AG09309 (cell line): ENCODE measurements at regions not wholly inside any gene's neighbourhood (a gene's known extent, or its start where the extent isn't known, plus 50 kb on each side); places are given as distances from the start of the nearest gene placed in this dataset.

Experiments used
- DNase-seq: peaks from one replicate; pipeline ENCODE4 v3.0.0-alpha.2; 2010; ENCODE audit warnings: low read depth
- H3K4me3 ChIP-seq: 2 replicates; pipeline ENCODE4 v1.5.1; 2011; ENCODE audit warnings: mild to moderate bottlenecking, low read depth, low read length, moderate library complexity; ENCODE audit not compliant: control insufficient read depth
- TF ChIP-seq, protein P1 (sequence below): IDR thresholded peaks from 2 replicates; pipeline ENCODE4 v1.5.1; 2011; ENCODE audit warnings: mild to moderate bottlenecking, low read depth, low read length, inconsistent platforms; ENCODE audit not compliant: insufficient read depth, control insufficient read depth; ENCODE audit errors: missing control alignments

DNA sequence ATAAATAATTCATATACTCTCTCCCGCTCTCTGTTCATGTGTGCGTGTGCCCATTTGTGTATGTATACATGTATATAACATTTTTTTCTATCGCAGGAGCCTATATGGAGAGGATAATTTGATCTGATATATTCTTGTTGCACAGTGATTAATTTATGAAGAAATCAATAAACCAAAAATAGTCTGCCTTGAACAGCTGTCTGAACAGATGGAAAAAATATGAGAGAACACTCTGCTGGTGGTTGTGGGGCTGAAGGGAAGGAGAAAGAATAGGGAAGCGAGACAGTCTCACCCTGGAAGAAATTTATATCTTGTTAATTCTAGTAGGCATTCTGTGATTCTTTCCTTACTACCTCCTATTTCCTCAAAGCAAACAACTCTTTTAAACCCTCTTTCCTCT is 96.6 kb upstream of the B3GAT2 start:
- DNase-seq = no peak
- no peak overlapping the region for H3K4me3 ChIP-seq
- TF ChIP-seq, protein P1, sequence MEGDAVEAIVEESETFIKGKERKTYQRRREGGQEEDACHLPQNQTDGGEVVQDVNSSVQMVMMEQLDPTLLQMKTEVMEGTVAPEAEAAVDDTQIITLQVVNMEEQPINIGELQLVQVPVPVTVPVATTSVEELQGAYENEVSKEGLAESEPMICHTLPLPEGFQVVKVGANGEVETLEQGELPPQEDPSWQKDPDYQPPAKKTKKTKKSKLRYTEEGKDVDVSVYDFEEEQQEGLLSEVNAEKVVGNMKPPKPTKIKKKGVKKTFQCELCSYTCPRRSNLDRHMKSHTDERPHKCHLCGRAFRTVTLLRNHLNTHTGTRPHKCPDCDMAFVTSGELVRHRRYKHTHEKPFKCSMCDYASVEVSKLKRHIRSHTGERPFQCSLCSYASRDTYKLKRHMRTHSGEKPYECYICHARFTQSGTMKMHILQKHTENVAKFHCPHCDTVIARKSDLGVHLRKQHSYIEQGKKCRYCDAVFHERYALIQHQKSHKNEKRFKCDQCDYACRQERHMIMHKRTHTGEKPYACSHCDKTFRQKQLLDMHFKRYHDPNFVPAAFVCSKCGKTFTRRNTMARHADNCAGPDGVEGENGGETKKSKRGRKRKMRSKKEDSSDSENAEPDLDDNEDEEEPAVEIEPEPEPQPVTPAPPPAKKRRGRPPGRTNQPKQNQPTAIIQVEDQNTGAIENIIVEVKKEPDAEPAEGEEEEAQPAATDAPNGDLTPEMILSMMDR = no peak

DNA sequence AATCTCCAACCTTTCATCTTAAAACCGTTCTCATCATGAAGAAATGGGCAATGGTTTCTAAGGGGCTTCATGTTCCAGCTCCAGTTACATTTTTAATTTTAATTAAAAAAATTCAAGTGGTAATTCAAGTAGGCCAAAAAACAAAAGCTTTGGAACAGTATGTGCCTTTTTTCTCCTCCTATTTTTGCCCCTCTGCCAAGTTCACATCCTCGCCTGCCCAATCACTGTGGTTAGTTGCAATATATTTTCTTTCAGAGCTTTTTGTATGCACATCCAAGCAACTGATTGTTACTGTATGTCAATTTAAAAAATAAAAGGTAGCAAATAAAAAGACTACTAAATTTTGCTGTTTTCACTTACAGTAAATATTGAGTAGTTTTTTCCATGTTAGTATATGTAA is 99.8 kb upstream of the B3GAT2 start:
- TF ChIP-seq, protein P1 = no peak
- H3K4me3 ChIP-seq = no peak overlapping the region
- no peak for DNase-seq

DNA sequence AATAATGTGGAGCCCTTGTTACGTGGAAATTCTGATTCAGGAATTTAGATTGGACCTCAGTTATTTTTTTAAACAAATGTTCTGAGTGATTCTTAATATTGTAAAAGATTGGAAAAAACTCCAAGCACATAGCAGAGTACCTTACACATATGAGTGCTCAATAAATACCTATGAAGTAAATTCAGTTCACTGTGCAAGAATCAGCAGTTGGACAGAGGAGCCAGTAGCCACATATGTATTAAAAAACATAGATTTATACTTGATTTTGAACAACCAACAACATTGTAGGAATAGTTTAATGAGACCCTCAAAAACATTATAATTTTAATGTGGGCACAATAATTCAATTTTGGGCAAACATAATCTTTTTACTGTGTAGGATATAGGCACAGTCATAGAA is 109.3 kb upstream of the B3GAT2 start:
- no peak for DNase-seq
- TF ChIP-seq, protein P1 = no peak
- H3K4me3 ChIP-seq = no peak overlapping the region

DNA sequence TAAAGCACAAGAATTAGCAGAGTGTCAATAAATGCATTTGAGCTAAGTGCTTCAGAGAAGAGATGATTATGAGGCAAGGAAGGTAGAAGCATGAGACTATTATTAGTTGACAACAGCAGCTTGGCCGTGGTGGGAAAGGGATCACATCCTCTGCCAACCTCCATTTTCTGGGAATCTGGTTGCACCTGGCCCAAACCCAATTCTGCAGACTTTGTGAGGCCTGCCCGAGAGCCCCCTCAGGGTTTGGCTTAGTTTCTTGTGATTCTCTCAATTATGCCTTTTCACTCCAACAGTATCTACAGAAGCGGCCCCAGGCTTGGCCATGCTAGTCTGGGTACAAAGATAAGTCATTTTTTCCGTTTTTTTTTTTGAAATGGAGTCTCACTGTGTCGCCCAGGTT is 111.0 kb upstream of the B3GAT2 start:
- no peak overlapping the region for H3K4me3 ChIP-seq
- TF ChIP-seq, protein P1 = no peak
- no peak for DNase-seq

DNA sequence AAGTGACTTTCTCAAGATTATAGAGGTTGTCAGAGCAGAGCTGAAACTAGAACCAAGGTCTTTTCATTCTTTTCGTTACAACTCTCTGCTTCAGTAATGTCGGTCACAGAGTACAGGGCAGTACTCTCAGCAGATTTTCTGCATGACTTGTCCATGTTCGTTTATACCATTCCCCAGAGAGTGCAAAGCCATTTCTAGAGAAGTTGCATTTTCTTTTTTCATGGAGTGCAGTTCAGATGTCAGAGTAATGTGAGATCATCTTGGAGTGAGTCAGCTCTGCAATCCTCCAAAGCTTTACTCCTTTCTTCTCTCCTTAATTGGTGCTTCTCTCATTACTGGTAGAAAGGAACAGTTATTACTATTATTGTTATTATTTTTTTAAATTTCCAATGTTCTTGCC is 115.6 kb upstream of the B3GAT2 start:
- TF ChIP-seq, protein P1 = no peak
- H3K4me3 ChIP-seq = no peak overlapping the region
- no peak for DNase-seq

DNA sequence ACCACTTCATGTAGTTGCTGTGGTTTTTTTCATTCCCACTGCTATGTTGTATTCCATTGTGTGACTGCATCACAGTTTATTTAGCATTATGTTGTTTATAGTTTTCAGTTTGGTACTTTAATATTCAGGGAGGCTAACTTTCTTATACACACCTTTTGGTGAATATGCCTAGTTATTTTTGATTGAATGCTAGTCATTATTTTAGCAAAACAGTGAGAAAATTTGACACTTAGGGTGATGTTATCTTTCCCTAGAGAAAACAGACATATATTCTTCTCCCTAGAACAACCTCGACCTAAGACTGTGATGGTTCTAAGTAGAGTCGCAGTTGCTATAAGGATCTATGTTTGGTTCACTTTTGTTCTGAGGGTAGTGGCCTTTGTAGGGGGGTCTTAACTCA is 120.8 kb upstream of the B3GAT2 start:
- H3K4me3 ChIP-seq = no peak overlapping the region
- DNase-seq = no peak
- TF ChIP-seq, protein P1 = no peak

DNA sequence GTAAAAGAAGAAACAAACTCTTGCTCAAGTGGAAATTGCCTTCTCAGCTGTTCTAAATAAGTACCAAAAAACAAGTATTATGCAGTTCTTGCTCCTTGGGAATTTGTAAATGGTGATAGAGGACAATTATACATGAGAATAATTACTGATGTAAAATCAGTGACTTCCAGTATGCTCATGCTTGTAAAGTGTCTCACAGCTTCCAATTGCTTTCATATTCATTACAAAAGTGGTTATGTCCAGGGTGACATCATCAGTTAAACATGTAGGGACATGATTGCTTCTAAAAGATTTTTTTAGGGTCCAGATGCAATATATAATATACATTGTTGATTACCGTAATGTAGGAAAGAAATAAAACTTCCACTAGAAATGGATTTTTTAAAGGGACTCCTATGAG is 122.8 kb upstream of the B3GAT2 start:
- H3K4me3 ChIP-seq = no peak overlapping the region
- TF ChIP-seq, protein P1 = no peak
- DNase-seq = peak; percentile 7
